Coronary artery (tissue), 2 donors: ENCODE measurements at regions not wholly inside any gene's neighbourhood (a gene's known extent, or its start where the extent isn't known, plus 50 kb on each side); places are given as distances from the start of the nearest gene placed in this dataset.

Experiments used
- DNase-seq: peaks from one replicate; pipeline ENCODE4 v3.0.0-alpha.2; 2017; ENCODE audit warnings: low spot score
- H3K27ac ChIP-seq, 2 donors: fragments of 200-600 bp; sonication (generic); one replicate each; pipeline ENCODE4 v1.5.1; 2016 to 2019
- H3K4me3 ChIP-seq: fragments of 200-600 bp; sonication (generic); 2 replicates; pipeline ENCODE4 v1.5.1; 2016; ENCODE audit warnings: mild to moderate bottlenecking, moderate library complexity
- TF ChIP-seq, protein P1 (sequence below): fragments of 200-600 bp; sonication (generic); IDR thresholded peaks from one replicate; pipeline ENCODE4 v1.5.1; 2019; ENCODE audit warnings: antibody characterized with exemption

GRCh38 chr4:127419431-127419830 lies 213.3 kb upstream of the INTU start:
- no peak overlapping the region for H3K4me3 ChIP-seq
- no peak overlapping the region for H3K27ac ChIP-seq
- DNase-seq: no peak
- TF ChIP-seq, protein P1, sequence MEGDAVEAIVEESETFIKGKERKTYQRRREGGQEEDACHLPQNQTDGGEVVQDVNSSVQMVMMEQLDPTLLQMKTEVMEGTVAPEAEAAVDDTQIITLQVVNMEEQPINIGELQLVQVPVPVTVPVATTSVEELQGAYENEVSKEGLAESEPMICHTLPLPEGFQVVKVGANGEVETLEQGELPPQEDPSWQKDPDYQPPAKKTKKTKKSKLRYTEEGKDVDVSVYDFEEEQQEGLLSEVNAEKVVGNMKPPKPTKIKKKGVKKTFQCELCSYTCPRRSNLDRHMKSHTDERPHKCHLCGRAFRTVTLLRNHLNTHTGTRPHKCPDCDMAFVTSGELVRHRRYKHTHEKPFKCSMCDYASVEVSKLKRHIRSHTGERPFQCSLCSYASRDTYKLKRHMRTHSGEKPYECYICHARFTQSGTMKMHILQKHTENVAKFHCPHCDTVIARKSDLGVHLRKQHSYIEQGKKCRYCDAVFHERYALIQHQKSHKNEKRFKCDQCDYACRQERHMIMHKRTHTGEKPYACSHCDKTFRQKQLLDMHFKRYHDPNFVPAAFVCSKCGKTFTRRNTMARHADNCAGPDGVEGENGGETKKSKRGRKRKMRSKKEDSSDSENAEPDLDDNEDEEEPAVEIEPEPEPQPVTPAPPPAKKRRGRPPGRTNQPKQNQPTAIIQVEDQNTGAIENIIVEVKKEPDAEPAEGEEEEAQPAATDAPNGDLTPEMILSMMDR: no peak

DNA sequence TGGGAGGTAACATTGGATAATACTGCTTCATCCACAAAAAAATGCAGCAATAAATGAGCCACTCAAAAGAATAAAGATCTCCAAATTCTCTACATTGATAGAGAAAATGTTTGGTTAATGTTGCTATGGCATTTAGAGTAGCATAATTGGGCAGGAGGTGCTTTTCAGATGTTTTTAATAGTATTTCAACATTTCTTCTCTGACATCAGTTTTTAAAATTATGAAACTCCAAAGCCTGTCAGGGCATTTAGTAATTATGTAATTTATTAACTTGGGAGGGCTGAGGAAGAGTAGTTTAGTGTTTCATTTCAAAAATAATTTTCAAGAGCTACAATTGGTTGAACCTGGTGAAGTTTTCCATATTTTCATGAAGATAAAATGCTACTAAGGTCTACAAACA lies 211.3 kb upstream of the INTU start:
- TF ChIP-seq, protein P1: no peak
- DNase-seq: no peak
- Histone ChIP-seq H3K4me3 (no peak overlapping the region), H3K27ac (no peak overlapping the region)

DNA sequence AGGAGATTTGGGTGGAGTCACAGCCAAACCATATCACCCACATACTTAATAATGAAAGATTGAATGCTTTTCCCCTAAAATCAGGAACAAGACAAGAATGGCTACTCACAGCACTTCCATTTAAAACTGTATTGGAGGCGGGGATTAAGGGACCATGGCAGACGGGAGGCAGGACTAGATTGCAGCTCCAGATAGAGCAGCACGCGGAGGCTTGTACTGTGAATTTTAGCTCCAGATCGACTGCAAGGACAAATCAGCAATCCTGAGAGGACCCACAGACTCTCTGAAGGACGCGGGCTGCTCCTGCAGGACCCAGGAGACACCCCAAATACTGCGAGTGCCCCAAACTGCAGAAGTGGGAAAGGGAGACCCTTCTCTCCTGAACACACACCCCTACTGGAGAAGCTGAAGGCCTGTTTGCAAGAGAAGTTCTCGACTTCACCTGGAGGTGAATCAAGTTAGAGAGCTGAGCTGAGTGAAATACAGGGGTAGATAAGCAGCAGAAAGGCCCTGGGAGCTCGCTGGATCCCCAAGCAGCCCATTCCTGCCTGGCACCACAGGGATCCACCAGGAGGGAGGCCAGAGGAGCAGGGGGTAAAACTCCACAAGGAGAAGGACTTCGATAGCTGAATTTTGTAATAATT lies 207.4 kb upstream of the INTU start:
- Histone ChIP-seq H3K27ac (no peak overlapping the region), H3K4me3 (no peak overlapping the region)
- no peak for DNase-seq
- TF ChIP-seq, protein P1: no peak

- TF ChIP-seq, protein P1: no peak
- Histone ChIP-seq H3K4me3 (no peak overlapping the region), H3K27ac (no peak overlapping the region)
- DNase-seq: no peak
Measured at GRCh38 chr4:127425851-127426250, 206.9 kb upstream of the INTU start.

GRCh38 chr4:127441571-127441970 lies 191.2 kb upstream of the INTU start:
- TF ChIP-seq, protein P1: no peak
- no peak for DNase-seq
- H3K4me3 ChIP-seq: no peak overlapping the region
- H3K27ac ChIP-seq: no peak overlapping the region

- TF ChIP-seq, protein P1: no peak
Measured at GRCh38 chr4:127445471-127445870, 187.3 kb upstream of the INTU start.

GRCh38 chr4:127446427-127446885 lies 186.3 kb upstream of the INTU start:
- DNase-seq: no peak
- Histone ChIP-seq H3K27ac (no peak overlapping the region), H3K4me3 (no peak overlapping the region)
- TF ChIP-seq, protein P1: no peak

More at GRCh38 chr4:127445471-127445870, 187.3 kb upstream of the INTU start:
- Histone ChIP-seq H3K27ac (peak overlapping the region in 1 of 2 donors; percentile 34), H3K4me3 (no peak overlapping the region)
- DNase-seq: no peak
